Renal cortex interstitium (tissue), 11 donors: ENCODE measurements at regions not wholly inside any gene's neighbourhood (a gene's known extent, or its start where the extent isn't known, plus 50 kb on each side); places are given as distances from the start of the nearest gene placed in this dataset.

Experiments
- DNase-seq, 11 donors: peaks; one replicate each; pipeline ENCODE4 v3.0.0-alpha.2; 2013; ENCODE audit warnings: low read depth in 9 of 11, low spot score in 4 of 11; ENCODE audit errors: extremely low read depth in 1 of 11

GRCh38 chr4:173821876-173822275 is 291.8 kb upstream of the HAND2 start:
- no peak for DNase-seq

DNA sequence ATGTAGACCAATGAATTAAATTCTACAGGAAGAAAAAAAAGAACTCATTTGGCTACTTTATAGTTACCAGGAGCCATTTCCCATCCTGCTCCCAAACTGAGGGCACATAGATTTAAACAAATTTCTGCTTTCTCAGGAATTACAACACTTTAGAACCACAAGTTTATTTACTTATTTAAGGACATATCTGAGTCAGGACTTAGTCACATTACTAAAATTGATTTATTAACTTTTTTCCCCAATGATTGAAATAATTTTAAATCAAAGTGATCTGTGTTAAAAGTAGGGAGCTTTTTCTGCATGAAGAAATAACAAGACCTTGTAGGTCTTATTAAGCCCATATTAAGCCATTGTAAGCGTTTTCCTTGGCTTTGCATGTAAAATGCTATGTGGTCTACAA is 291.0 kb upstream of the HAND2 start:
- no peak for DNase-seq

DNA sequence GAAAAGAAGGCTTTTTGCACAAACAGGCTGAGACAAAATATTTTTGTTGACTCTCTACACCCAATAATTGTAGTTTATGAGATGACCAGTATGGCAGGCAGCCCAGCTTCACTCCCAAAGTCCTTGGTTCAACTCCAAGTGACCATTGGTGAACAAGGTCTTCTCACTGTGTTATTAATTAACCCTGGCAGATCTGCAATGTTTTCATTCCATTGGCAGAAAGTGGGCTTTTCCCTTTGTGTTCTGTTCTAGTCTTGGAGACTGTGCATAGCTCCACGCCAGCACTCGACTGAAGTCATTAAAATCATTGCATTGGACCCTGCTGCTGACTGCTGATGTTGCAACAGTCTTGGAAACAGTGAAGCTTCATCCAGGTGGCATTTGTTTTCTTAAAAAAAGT is 277.3 kb upstream of the HAND2 start:
- peak in 3 of 11 donors; percentile 4 to 15 (median 7) for DNase-seq

DNA sequence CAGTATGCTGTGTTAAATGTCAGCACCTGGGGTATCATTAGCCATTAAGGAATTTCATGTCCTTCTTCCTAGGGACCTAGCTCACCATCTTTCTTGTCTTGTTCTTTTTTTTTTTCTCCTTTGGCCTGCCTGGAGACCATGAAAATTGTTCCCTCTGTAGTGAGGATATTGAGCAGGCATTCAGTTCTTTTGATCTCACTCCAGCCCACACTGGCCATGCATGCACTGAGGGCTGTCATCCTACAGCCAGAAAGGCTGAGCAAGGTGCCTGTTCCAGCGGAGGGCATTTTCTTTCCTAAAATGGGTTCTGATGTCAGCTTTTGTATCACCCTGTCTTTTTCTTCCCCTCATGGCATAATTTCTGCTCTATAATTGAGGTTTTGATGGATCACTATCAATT is 275.9 kb upstream of the HAND2 start:
- no peak for DNase-seq

DNA sequence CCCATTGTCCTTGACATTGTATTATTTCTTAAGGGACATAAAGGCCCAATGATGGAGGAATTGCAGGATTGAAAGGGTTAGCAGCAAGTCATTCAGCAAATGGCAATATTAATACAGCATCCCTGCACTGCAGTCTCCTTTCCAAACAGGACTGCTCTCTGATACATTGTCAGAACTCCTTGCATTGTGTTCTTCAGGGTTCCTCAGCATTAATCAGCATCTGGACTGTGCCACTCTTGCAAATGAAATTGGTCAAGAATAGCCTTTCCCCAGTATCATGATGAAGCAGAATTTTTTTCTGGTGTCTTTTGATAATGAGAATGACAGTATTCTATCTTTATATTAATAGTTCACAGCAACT is 272.6 kb upstream of the HAND2 start:
- DNase-seq: no peak

GRCh38 chr4:173801876-173802661 is 272.0 kb upstream of the HAND2 start:
- DNase-seq: no peak

DNA sequence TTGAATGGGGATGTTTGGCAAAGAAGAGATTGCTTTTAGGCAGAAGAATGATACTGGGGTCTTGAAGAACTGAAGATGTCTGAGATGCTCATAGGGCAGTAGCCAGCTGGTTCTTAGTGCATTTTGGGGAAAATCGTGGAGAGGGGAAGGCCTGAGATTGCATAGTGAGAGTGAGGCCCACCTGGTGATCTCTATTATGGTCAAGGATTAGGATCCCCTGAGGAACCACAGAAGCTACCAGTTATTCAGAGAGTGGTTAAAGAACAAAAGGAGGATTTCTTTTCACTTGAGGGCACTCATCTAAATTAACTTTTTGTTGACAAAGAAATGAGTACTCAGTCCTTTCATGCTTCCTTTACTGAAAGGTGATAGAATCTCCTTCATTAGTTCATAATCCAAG is 271.3 kb upstream of the HAND2 start:
- DNase-seq: no peak

GRCh38 chr4:173797296-173797695 is 267.3 kb upstream of the HAND2 start:
- no peak for DNase-seq

DNA sequence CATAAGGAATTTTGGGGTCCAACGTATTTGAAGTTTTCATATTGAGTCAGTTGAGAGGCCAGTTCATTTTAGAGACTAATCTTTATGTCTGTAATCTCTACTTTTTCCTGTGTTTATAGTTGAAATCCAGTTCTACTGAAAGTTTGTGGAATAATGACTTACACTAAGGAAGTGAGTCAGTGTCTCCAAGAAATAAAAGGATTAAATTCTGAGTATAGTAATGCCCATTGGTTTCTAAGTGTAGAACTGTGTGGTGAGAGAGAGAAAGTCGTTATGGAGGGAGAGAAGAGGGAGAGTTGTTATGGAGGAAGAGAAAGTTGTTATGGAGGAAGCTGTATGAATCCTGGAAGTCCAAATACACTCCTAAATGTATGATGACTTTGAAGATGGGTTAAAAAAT is 264.6 kb upstream of the HAND2 start:
- no peak for DNase-seq

- no peak for DNase-seq
Measured at GRCh38 chr4:173793937-173794510, 264.0 kb upstream of the HAND2 start.

- DNase-seq: no peak
Measured at GRCh38 chr4:173782660-173783059, 252.6 kb upstream of the HAND2 start.

DNA sequence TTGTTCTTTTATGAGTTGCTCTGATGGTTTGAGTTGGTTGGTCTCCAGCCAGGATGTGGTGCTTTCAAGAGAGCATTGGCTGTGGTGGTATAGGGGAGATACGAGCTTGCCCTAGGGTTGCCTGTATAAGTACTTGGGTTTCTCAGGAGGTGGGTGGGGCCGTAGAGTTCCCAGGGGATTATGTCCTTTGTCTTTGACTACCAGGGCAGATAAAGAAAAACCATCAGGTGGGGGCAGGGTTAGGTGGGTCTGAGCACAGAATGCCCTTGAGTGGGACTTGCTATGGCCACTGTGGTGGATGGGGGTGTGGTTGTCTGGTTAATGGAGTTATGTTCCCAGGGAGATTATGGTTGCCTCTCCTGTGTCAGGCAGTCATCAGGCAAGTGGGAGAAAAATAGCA is 247.9 kb upstream of the HAND2 start:
- DNase-seq: no peak

- no peak for DNase-seq
Measured at GRCh38 chr4:173777421-173777820, 247.4 kb upstream of the HAND2 start.

DNA sequence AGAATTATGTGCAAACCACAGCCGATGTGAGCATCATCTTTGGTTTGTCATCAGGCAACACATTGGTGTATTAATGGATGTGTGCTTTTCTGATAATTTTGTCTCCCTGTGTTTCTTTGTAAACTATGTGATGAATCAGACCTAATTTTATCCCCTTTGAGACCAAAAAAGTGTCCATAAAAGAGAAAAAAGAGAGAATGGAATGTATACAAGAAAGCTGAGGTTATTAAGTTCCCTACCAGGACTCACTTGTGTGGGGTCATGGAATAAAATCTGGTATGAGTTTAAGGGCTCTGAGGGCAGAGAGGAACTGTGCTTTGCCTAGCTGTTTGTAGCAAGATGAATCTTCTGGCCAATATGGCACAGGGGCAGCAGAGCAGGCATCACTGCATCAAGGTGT is 239.5 kb upstream of the HAND2 start:
- DNase-seq: no peak

GRCh38 chr4:173767650-173768049 is 237.6 kb upstream of the HAND2 start:
- no peak for DNase-seq

- DNase-seq: peak in 9 of 11 donors; percentile 6 to 44 (median 25)
Measured at GRCh38 chr4:173766171-173766600, 236.2 kb upstream of the HAND2 start.

DNA sequence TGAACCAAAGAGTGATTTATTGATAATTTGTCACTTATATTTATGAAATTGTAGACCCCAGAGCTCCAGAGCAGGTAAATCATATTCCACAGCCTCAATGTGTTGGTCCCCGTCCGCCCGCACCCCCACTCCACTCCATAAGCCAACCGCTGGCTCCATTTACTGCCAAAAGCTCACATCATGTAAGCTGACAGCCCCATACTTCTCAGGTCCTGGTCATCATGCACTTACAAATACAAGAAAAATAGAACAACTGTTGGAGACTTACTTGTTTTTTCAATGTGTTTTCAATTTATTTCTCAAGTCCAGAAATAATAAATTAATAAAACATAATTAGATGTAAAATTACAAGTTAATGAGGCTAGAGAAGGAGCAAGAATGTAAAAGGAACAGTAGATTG is 235.7 kb upstream of the HAND2 start:
- DNase-seq: no peak

DNA sequence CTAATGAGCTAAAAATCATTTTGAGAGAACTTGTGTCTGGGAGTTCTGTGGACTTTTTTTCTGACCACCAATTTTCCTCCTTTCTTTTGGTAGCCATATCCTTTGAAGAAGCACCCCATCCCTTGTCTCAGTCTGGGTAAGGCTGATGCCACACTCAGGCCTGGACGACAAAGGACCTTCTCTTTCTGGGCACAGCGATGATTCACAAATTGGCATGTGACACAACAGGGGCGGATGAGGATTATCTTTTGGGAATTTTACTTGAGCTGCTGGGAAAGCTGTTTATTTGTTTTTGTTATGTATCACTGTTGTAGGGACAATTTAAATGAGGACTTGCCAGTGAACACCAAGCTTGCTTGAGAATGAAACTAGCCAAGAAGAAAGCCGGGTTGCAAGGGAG is 233.4 kb upstream of the HAND2 start:
- DNase-seq: no peak

DNA sequence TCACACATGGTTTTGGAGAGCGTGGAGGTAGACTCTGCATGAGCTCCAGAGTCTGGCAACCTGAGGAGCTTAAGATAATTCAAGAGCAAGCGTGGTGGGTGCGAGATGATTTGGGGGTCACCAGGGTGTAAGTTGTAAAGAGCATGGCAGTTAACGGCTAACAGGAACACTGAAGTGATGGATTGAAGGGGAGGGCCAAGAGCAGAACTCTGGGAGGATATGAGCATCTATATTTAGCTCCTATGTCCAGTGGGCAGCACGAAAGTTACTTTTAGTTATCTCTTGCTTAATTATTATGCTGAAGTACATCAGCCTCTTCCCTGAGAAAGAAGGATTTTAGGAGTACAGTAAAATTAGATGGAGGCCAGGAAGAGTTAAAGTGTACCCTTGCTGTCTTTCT is 231.9 kb upstream of the HAND2 start:
- DNase-seq: no peak

DNA sequence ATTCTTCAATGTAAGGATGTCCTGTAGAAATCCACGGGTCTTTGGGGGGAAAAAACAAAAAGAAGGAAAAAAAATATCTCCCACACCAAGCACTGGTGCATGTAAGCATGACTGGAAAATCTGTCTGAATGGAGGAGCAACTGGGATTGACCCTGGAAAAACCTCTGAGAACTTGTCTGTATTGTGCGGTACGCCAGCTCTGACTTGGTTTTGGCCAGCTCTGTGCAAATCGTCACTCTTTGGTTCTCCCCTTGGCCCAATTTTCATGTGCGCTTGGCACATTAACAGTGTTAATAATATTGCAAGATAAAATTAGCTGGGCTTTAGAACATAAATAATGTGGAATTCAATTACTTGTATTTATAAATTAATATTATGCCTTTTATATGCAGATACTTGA is 231.2 kb upstream of the HAND2 start:
- DNase-seq: no peak

DNA sequence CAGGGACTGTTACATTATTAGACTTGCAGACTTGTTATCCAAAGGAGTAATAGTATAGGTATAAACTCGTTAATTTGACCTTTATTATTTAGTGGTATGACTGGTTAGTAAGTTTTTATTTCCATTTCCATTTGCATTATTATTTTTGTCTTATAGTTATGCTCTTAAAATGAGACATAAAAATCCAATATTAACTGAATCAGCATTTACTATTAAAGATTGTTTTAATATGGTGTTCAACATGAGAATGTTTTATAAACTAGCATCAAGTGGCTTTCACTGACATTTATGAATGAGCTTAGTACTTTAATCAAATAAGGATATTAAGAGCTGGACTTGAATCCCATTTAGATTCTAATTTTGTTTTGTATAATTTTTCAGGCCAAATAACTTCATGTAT is 228.1 kb upstream of the HAND2 start:
- no peak for DNase-seq
